Activated T-cell treated with anti-CD3 and anti-CD28 coated beads, Interleukin-2, amount 50 U/mL, for 4 hours (primary cell): ENCODE measurements at regions not wholly inside any gene's neighbourhood (a gene's known extent, or its start where the extent isn't known, plus 50 kb on each side); places are given as distances from the start of the nearest gene placed in this dataset.

Experiments
- ATAC-seq, 2 donors: fragments of 200-7000 bp; cut with Tn5 transposase; one replicate each; pipeline ENCODE4 v1.10.0; 2021
- DNase-seq: peaks from one replicate; pipeline ENCODE4 v3.0.0-alpha.2; 2020
- H3K27me3 Mint-ChIP-seq: one replicate; pipeline ENCODE4 v1.8.0; 2021; ENCODE audit warnings: low read depth, mixed read lengths
- H3K36me3 Mint-ChIP-seq: one replicate; pipeline ENCODE4 v1.8.0; 2022; ENCODE audit warnings: mixed read lengths; ENCODE audit not compliant: insufficient read depth
- H3K4me1 Mint-ChIP-seq: one replicate; pipeline ENCODE4 v1.8.0; 2021; ENCODE audit warnings: low read depth, mixed read lengths
- H3K4me3 Mint-ChIP-seq: one replicate; pipeline ENCODE4 v1.8.0; 2021; ENCODE audit warnings: mild to moderate bottlenecking, moderate library complexity, mixed read lengths
- H3K9me3 Mint-ChIP-seq: one replicate; pipeline ENCODE4 v1.8.0; 2021; ENCODE audit warnings: mixed read lengths

- no peaks in the 10 kb centered on the region for H3K9me3 Mint-ChIP-seq
- DNase-seq (no peak), ATAC-seq (no peak)
- H3K36me3 Mint-ChIP-seq, result no peaks in the 10 kb centered on the region
- H3K4me1 Mint-ChIP-seq, result no peaks in the 10 kb centered on the region
- no peaks in the 10 kb centered on the region for H3K27me3 Mint-ChIP-seq
- no peak overlapping the region for H3K4me3 Mint-ChIP-seq
Measured at GRCh38 chr3:117302428-117302827, 592.8 kb downstream of the TUSC7 start.

- Mint-ChIP-seq H3K36me3 (no peaks in the 10 kb centered on the region), H3K4me3 (no peak overlapping the region), H3K27me3 (no peaks in the 10 kb centered on the region), H3K4me1 (no peaks in the 10 kb centered on the region), H3K9me3 (peaks cover 3% of the 10 kb centered on the region)
- ATAC-seq, result no peak
- DNase-seq, result no peak
Measured at GRCh38 chr3:117303443-117303842, 593.9 kb downstream of the TUSC7 start.

GRCh38 chr3:117304681-117305080, 595.1 kb downstream of the TUSC7 start:
- ATAC-seq, result no peak
- Mint-ChIP-seq H3K36me3 (no peaks in the 10 kb centered on the region), H3K4me3 (no peak overlapping the region), H3K9me3 (peaks cover 3% of the 10 kb centered on the region), H3K4me1 (no peaks in the 10 kb centered on the region), H3K27me3 (no peaks in the 10 kb centered on the region)
- DNase-seq, result no peak

GRCh38 chr3:117305681-117306080, 596.1 kb downstream of the TUSC7 start:
- ATAC-seq (no peak), DNase-seq (no peak)
- no peaks in the 10 kb centered on the region for H3K27me3 Mint-ChIP-seq
- no peaks in the 10 kb centered on the region for H3K4me1 Mint-ChIP-seq
- no peak overlapping the region for H3K4me3 Mint-ChIP-seq
- no peaks in the 10 kb centered on the region for H3K36me3 Mint-ChIP-seq
- H3K9me3 Mint-ChIP-seq, result peaks cover 3% of the 10 kb centered on the region

- ATAC-seq (no peak), DNase-seq (no peak)
- no peaks in the 10 kb centered on the region for H3K27me3 Mint-ChIP-seq
Measured at GRCh38 chr3:117306299-117306698, 596.7 kb downstream of the TUSC7 start.

GRCh38 chr3:117308353-117308752, 598.8 kb downstream of the TUSC7 start:
- no peaks in the 10 kb centered on the region for H3K36me3 Mint-ChIP-seq
- no peak overlapping the region for H3K4me3 Mint-ChIP-seq
- DNase-seq, result no peak
- peaks cover 9% of the 10 kb centered on the region for H3K9me3 Mint-ChIP-seq
- no peak for ATAC-seq
- H3K27me3 Mint-ChIP-seq, result no peaks in the 10 kb centered on the region
- no peaks in the 10 kb centered on the region for H3K4me1 Mint-ChIP-seq

More at GRCh38 chr3:117306299-117306698, 596.7 kb downstream of the TUSC7 start:
- Mint-ChIP-seq H3K4me1 (no peaks in the 10 kb centered on the region), H3K36me3 (no peaks in the 10 kb centered on the region), H3K9me3 (peaks cover 7% of the 10 kb centered on the region), H3K4me3 (no peak overlapping the region)

GRCh38 chr3:117308756-117309155, 599.2 kb downstream of the TUSC7 start:
- H3K27me3 Mint-ChIP-seq, result no peaks in the 10 kb centered on the region

GRCh38 chr3:117310536-117310935, 601.0 kb downstream of the TUSC7 start:
- H3K9me3 Mint-ChIP-seq, result peaks cover 10% of the 10 kb centered on the region
- ATAC-seq, result no peak
- H3K36me3 Mint-ChIP-seq, result no peaks in the 10 kb centered on the region
- no peak for DNase-seq
- H3K27me3 Mint-ChIP-seq, result no peaks in the 10 kb centered on the region
- no peaks in the 10 kb centered on the region for H3K4me1 Mint-ChIP-seq
- H3K4me3 Mint-ChIP-seq, result no peak overlapping the region

More at GRCh38 chr3:117308756-117309155, 599.2 kb downstream of the TUSC7 start:
- Mint-ChIP-seq H3K9me3 (peaks cover 10% of the 10 kb centered on the region), H3K4me3 (no peak overlapping the region), H3K4me1 (no peaks in the 10 kb centered on the region), H3K36me3 (no peaks in the 10 kb centered on the region)
- DNase-seq (no peak), ATAC-seq (no peak)

- ATAC-seq, result no peak
- Mint-ChIP-seq H3K4me1 (no peaks in the 10 kb centered on the region), H3K36me3 (no peaks in the 10 kb centered on the region), H3K4me3 (no peak overlapping the region), H3K9me3 (peaks cover 10% of the 10 kb centered on the region), H3K27me3 (no peaks in the 10 kb centered on the region)
- no peak for DNase-seq
Measured at GRCh38 chr3:117314441-117315150, 605.0 kb downstream of the TUSC7 start.

GRCh38 chr3:117322866-117323265, 613.3 kb downstream of the TUSC7 start:
- no peak for DNase-seq
- Mint-ChIP-seq H3K4me3 (no peak overlapping the region), H3K9me3 (peaks cover 7% of the 10 kb centered on the region), H3K27me3 (no peaks in the 10 kb centered on the region), H3K4me1 (no peaks in the 10 kb centered on the region), H3K36me3 (no peaks in the 10 kb centered on the region)
- ATAC-seq, result no peak

- DNase-seq (no peak), ATAC-seq (no peak)
- H3K9me3 Mint-ChIP-seq, result peaks cover 22% of the 10 kb centered on the region
- H3K27me3 Mint-ChIP-seq, result no peaks in the 10 kb centered on the region
- H3K36me3 Mint-ChIP-seq, result no peaks in the 10 kb centered on the region
- no peaks in the 10 kb centered on the region for H3K4me1 Mint-ChIP-seq
- H3K4me3 Mint-ChIP-seq, result no peak overlapping the region
Measured at GRCh38 chr3:117346901-117347300, 637.3 kb downstream of the TUSC7 start.

- ATAC-seq, result no peak
- no peak overlapping the region for H3K4me3 Mint-ChIP-seq
- DNase-seq, result no peak
- no peaks in the 10 kb centered on the region for H3K27me3 Mint-ChIP-seq
- peaks cover 16% of the 10 kb centered on the region for H3K9me3 Mint-ChIP-seq
- no peaks in the 10 kb centered on the region for H3K4me1 Mint-ChIP-seq
- no peaks in the 10 kb centered on the region for H3K36me3 Mint-ChIP-seq
Measured at GRCh38 chr3:117348884-117349283, 639.3 kb downstream of the TUSC7 start.

GRCh38 chr3:117349566-117349965, 640.0 kb downstream of the TUSC7 start:
- no peaks in the 10 kb centered on the region for H3K27me3 Mint-ChIP-seq
- H3K4me1 Mint-ChIP-seq, result no peaks in the 10 kb centered on the region
- H3K36me3 Mint-ChIP-seq, result no peaks in the 10 kb centered on the region
- no peak overlapping the region for H3K4me3 Mint-ChIP-seq
- peaks cover 11% of the 10 kb centered on the region for H3K9me3 Mint-ChIP-seq
- ATAC-seq (no peak), DNase-seq (no peak)

- no peaks in the 10 kb centered on the region for H3K27me3 Mint-ChIP-seq
- ATAC-seq (no peak), DNase-seq (no peak)
- no peaks in the 10 kb centered on the region for H3K36me3 Mint-ChIP-seq
- peaks cover 11% of the 10 kb centered on the region for H3K9me3 Mint-ChIP-seq
- no peaks in the 10 kb centered on the region for H3K4me1 Mint-ChIP-seq
- H3K4me3 Mint-ChIP-seq, result no peak overlapping the region
Measured at GRCh38 chr3:117350371-117350770, 640.8 kb downstream of the TUSC7 start.

- H3K4me1 Mint-ChIP-seq, result no peaks in the 10 kb centered on the region
- H3K27me3 Mint-ChIP-seq, result no peaks in the 10 kb centered on the region
- H3K36me3 Mint-ChIP-seq, result no peaks in the 10 kb centered on the region
- no peaks in the 10 kb centered on the region for H3K9me3 Mint-ChIP-seq
- DNase-seq, result no peak
- no peak for ATAC-seq
- H3K4me3 Mint-ChIP-seq, result no peak overlapping the region
Measured at GRCh38 chr3:117355566-117355965, 646.0 kb downstream of the TUSC7 start.
